OCI-M2 (cell line): ENCODE measurements at regions not wholly inside any gene's neighbourhood (a gene's known extent, or its start where the extent isn't known, plus 50 kb on each side); places are given as distances from the start of the nearest gene placed in this dataset.
"Not testable (repeated sequence)": the region's sequence is repeated elsewhere in the genome, so short reads cannot be mapped to it uniquely, and the experiment has no call there.

Experiments
- DNase-seq: peaks from one replicate; lab custom pipeline; 2025; ENCODE audit not compliant: unreplicated experiment; lab: John Stamatoyannopoulos, UW

DNA sequence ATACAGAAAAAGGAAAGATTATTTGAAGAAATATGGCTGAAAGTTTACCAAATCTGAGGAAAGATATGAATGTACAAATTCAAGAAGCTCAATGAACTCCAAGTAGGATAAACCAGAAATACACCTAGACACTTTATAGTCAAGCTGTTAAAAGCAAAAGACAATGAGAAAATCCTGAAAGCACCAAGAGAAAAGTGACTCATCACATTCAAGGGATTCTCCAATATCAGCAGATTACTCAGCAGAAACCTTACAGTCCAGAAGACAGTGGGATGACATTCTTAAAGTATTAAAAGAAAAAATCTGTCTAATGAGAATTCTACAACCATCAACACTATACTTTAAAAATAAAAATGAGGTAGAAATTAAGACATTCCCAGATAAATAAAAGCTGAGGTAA lies 223.8 kb upstream of the ZCCHC13 start:
- no peak for DNase-seq

DNA sequence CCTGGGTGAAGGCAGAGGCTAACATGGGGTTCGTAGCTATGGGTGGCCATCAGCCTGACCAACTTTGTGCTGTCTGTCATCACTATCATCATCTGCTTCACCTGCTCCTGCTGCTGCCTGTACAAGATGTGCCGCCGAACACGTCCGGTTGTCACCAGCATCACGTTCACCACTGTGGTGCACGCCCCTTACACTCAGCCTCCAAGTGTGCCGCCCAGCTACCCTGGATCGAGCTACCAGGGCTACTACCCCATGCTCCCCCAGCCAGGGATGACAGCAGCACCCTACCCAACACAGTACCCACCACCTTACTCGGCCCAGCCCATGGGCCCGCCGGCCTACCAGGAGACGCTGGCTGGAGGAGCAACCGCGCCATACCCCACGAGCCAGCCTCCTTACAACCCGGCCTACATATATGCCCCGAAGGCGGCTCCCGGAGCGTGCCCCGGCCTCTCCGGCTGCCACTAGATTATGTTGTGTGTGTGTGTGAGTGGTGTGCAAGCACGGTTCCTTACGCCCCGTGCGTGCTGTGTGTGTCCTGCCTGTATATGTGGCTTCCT lies 213.4 kb upstream of the XIST start:
- DNase-seq = no peak

- DNase-seq = no peak
Measured at GRCh38 chrX:74063426-74064155, 211.1 kb upstream of the XIST start.

DNA sequence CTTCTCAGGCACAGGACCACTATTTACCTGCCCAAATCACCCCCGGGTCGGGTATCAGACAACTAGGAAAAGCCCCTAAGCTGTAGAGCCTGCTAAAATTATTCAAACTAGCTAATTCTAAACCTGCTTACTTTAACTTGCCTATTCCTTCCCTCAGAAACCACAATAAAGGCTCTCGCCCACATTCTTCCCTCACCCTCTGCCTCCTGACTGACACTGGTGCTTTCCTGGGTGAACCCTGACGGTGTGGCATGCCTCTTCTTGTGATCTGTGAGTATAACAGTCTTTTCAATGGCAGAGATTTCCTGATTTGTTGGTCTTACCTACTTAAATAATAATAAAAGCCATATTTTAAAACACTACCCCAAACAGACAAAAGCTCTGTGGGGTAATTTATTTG lies 209.4 kb upstream of the XIST start:
- DNase-seq = no peak

DNA sequence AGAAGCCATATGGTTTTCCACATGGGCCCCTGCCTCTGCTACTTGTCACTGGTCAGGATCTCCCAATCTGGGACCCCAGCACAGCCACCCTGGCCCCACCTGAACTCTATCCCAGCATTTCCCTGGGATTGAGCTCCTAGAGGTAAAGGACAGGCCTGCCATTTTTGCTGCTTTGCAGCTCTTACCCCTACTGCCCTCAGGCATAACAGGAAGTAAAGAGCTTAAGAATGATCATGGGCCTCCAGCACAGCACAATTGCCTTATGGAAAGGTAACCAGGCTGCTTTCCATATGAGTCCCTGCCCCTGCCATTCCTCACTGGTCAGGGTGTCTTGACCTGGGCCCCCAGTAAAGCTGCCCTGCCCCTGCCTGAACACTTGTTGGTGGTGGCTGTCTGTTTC lies 196.6 kb upstream of the XIST start:
- DNase-seq = no peak

- not testable (repeated sequence) for DNase-seq
Measured at GRCh38 chrX:74034066-74034465, 181.6 kb upstream of the XIST start.

DNA sequence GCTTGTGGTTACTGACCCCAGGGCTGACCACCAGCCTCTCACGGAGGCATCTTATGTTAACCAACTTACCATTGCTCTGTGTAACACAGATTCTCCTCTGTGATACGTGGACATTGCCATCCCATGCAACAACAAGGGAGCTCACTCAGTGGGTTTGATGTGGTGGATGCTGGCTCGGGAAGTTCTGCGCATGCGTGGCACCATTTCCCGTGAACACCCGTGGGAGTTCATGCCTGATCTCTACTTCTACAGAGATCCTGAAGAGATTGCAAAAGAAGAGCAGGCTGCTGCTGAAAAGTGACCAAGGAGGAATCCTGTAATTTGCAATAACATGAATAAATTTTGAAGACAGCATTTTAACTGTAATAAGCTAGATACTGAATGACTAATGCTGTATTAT lies 179.0 kb upstream of the XIST start:
- not testable (repeated sequence) for DNase-seq

DNA sequence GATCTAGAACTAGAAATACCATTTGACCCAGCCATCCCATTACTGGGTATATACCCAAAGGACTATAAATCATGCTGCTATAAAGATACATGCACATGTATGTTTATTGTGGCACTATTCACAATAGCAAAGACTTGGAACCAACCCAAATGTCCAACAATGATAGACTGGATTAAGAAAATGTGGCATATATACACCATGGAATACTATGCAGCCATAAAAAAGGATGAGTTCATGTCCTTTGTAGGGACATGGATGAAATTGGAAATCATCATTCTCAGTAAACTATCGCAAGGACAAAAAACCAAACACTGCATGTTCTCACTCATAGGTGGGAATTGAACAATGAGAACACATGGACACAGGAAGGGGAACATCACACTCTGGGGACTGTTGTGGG lies 178.3 kb upstream of the XIST start:
- DNase-seq = not testable (repeated sequence)

- not testable (repeated sequence) for DNase-seq
Measured at GRCh38 chrX:74025145-74025544, 172.6 kb upstream of the XIST start.

DNA sequence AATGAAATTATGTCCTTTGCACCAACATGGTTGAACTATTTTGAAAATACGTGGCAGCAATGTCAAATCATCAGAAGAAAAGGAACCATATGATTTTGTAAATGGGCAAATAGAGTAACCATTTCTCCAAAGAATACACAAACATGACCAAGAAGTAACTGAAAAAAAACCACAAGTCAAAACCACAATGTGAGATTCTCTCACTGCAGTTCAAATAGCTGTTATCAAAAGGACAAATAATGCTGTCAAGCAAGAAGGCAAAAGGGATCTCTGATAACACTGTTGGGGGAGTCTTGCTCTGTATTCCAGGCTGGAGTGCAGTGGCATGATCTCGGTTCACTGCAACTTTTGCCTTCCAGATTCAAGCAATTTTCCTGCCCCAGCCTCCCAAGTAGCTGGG lies 170.7 kb upstream of the XIST start:
- no peak for DNase-seq

DNA sequence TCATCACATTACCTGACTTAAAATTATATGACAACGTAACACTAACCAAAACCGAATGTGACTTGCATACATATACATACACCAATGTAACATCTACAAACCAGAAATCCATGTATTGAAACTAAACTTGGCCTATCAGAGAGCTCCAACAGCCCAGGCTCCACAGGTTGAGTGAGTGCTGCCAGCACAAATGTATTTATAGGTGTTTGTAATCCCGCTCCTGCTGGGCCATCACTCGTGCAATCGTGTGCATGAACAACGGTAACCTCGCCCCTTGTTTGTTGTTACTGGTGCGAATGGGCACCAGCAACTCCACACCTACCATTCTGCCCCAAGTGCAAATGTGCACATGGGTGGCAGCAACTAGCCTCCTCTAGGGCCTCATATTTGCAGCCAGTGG lies 165.7 kb upstream of the XIST start:
- DNase-seq = no peak

DNA sequence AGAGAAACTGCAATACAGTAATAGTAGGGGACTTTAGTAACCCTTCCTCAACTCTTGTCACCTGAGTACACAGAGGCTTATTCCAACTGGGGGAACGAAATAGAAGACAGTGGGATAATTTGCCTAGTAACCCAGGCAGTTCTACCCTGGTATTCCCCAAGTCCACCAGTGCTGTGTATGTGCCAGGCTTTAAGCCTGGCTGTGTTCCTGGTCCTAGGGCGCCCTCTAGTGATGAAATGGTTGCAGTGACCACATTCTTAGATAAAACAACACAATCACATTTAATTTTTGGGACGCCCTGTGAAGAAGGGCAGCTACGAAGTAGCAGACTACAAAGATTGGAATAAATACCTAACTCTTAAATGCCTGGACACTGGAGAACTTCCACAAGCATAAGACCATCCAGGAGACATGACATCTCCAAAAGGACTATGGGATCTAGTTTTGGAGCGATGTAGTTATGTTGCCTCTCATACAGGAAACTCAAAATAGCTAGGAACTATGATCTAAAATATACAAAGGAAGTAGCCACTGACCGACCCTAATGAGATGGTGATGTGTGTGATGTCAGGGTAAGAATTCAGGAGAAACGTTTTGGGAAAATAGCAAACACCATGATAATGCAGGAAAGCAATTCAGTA lies 163.0 kb upstream of the XIST start:
- DNase-seq = no peak

DNA sequence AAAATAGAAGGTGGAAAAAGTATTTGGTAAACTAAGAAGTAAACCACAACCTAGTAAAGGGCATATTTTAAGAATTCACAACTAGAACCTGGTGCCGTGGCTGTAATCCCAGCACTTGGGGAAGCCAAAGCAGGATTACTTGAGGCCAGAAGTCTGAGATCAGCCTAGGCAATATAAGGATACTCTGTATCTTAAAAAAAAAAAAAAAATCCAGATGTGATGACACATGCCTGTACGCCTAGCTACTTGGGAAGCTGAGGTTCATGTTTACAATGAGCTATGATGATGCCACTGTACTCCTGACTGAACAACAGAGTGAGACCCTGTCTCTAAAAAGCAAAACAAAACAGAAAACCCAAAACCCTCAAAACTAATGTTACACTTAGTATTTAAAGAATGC lies 156.5 kb upstream of the XIST start:
- DNase-seq = no peak

- no peak for DNase-seq
Measured at GRCh38 chrX:73992019-73992418, 139.5 kb upstream of the XIST start.

DNA sequence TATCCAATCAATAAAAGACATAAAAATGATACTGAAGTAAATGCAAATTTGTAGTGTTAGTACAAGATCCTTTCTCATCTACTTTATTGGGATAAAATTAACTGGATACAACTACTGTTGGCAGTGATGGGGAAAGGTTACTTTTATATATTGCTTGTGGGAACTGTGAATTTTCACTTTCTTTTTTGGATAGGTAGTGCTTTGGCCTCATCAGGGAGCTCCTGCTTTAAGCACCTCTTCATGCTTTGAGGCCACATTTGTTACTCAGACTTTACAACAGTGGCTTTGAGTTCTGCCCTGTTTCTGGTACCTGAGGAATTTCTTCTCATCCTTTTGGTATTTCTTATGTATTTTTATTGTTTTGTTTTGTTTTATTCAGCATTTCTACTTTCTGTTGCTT lies 134.7 kb upstream of the XIST start:
- no peak for DNase-seq

DNA sequence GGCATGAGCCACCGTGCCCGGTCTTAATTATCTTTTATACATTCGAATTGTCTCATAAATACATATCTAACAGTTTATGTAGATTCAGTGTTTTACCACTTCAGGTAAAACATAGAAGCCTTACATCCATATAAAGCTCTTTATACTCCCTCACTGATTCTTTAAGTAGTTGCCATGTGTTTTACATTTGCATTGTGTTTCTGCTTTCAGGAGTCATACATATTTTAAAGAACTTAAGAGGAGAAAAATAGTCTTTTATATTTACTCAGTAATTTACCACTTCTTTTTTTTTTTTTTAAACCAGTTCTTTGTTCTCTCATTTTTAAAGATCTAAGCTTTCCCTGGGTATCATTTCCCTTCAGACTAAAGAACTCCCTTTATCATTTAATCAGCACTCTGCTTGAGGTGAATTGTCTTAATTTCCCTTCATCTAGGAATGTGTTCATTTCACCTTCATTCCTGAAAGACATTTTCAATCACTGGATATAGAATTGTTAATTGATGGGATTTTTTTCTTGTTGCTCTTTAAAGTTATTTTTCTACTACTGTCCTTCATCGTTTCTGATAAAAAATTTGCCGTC lies 127.1 kb upstream of the XIST start:
- no peak for DNase-seq

DNA sequence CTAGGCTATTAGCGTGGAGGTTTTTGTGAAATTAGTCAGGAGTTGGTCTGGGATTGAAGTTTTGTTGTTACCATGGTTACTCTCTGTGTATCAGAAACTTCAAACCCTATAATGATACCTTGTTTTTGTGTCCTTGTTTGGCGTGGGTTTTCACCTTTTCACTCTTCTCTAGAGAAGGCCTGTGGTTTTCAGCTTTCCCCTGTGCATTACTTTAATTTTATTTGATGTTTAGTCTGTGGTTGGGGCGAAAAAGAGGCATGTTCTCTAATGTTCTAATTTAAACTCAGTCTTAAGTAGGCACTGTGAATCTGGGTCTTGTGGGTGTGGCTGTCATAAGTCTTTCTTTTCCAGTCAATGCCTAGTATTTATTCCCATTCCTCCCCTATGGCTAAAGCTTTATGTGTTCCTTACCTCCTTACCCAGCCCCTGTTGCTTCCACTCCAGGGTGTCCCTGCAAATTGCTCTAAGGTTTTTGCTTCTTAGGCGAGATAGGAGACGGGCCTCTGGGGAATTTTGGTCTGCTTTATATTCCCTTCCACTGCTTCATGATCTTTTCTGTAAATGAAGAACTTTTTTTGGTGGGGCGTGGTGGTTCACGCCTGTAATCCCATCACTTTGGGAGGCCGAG lies 125.1 kb upstream of the XIST start:
- no peak for DNase-seq

DNA sequence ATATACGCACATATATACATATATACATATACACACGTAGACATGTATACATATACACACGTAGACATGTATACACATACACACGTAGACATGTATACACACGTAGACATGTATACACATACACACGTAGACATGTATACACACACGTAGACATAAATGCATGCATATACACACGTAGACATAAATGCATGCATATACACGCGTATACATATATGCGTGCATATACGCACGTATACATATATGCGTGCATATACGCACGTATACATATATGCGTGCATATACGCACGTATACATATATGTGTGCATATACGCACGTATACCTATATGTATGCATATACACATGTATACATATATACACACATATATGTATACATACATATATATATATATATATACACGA lies 114.9 kb upstream of the XIST start:
- not testable (repeated sequence) for DNase-seq

DNA sequence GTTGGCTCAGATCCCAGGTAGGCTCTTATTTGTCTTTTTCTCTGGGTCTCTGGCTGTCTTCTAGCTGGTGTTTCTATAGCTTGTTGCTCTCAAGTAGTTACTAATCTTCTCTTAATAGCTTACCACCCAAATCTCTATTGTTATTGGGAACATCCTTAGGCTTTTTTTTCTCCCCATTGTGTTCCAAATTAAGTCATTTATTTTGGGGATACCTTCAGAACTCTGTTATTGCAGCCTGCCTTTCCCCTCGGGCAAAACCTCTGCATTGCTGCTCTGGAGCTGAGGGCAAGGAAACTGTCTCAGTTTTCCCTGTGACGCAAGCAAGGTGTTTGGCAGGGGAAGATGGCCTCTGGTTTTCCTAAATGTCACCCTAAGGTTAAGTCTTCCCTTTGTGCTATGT lies 113.3 kb upstream of the XIST start:
- DNase-seq = no peak

GRCh38 chrX:73964579-73964978 lies 112.1 kb upstream of the XIST start:
- DNase-seq = no peak

GRCh38 chrX:73963682-73964081 lies 111.2 kb upstream of the XIST start:
- DNase-seq = no peak

- no peak for DNase-seq
Measured at GRCh38 chrX:73962948-73963347, 110.4 kb upstream of the XIST start.
